HG03469 (cell line): ENCODE measurements at regions not wholly inside any gene's neighbourhood (a gene's known extent, or its start where the extent isn't known, plus 50 kb on each side); places are given as distances from the start of the nearest gene placed in this dataset.

ENCODE experiments used
- ATAC-seq: cut with Tn5 transposase; IDR thresholded peaks from one replicate; pipeline ENCODE4 v1.9.1; 2021; ENCODE audit warnings: mild to moderate bottlenecking, moderate library complexity, moderate number of reproducible peaks; ENCODE audit not compliant: unreplicated experiment

GRCh38 chr13:26942184-26942583 lies 181.6 kb upstream of the GPR12 start:
- no peak for ATAC-seq

GRCh38 chr13:26941345-26942174 lies 181.0 kb upstream of the GPR12 start:
- ATAC-seq, result no peak

GRCh38 chr13:26934096-26934495 lies 173.5 kb upstream of the GPR12 start:
- ATAC-seq, result no peak

GRCh38 chr13:26932465-26932864 lies 171.9 kb upstream of the GPR12 start:
- ATAC-seq, result no peak

- no peak for ATAC-seq
Measured at GRCh38 chr13:26929971-26930730, 169.6 kb upstream of the GPR12 start.

GRCh38 chr13:26927511-26927910 lies 166.9 kb upstream of the GPR12 start:
- ATAC-seq, result no peak

GRCh38 chr13:26926371-26926770 lies 165.8 kb upstream of the GPR12 start:
- ATAC-seq, result no peak

- no peak for ATAC-seq
Measured at GRCh38 chr13:26923824-26924605, 163.4 kb upstream of the GPR12 start.

GRCh38 chr13:26921918-26922317 lies 161.3 kb upstream of the GPR12 start:
- ATAC-seq, result no peak

GRCh38 chr13:26920614-26921355 lies 160.2 kb upstream of the GPR12 start:
- ATAC-seq, result no peak

- no peak for ATAC-seq
Measured at GRCh38 chr13:26919732-26920131, 159.1 kb upstream of the GPR12 start.

GRCh38 chr13:26919311-26919710 lies 158.7 kb upstream of the GPR12 start:
- ATAC-seq, result no peak

- ATAC-seq, result no peak
Measured at GRCh38 chr13:26914624-26915023, 154.0 kb upstream of the GPR12 start.

- ATAC-seq, result no peak
Measured at GRCh38 chr13:26914148-26914547, 153.6 kb upstream of the GPR12 start.

- no peak for ATAC-seq
Measured at GRCh38 chr13:26910754-26911465, 150.3 kb upstream of the GPR12 start.

- ATAC-seq, result no peak
Measured at GRCh38 chr13:26909477-26909876, 148.9 kb upstream of the GPR12 start.

- no peak for ATAC-seq
Measured at GRCh38 chr13:26908126-26908525, 147.5 kb upstream of the GPR12 start.

GRCh38 chr13:26899202-26899601 lies 138.6 kb upstream of the GPR12 start:
- no peak for ATAC-seq

GRCh38 chr13:26897706-26898550 lies 137.3 kb upstream of the GPR12 start:
- ATAC-seq, result no peak
